UCSD-AML1 (cell line): ENCODE measurements at regions not wholly inside any gene's neighbourhood (a gene's known extent, or its start where the extent isn't known, plus 50 kb on each side); places are given as distances from the start of the nearest gene placed in this dataset.
A peak's percentile ranks its signal among the peaks of the same experiment; 100 is the strongest.
"Not testable (repeated sequence)": the region's sequence is repeated elsewhere in the genome, so short reads cannot be mapped to it uniquely, and the experiment has no call there.

Experiments
- DNase-seq: peaks from one replicate; lab custom pipeline; 2025; ENCODE audit not compliant: unreplicated experiment; lab: John Stamatoyannopoulos, UW

GRCh38 chr3:21979706-21980105, 228.7 kb upstream of the ZNF385D start:
- DNase-seq: no peak

DNA sequence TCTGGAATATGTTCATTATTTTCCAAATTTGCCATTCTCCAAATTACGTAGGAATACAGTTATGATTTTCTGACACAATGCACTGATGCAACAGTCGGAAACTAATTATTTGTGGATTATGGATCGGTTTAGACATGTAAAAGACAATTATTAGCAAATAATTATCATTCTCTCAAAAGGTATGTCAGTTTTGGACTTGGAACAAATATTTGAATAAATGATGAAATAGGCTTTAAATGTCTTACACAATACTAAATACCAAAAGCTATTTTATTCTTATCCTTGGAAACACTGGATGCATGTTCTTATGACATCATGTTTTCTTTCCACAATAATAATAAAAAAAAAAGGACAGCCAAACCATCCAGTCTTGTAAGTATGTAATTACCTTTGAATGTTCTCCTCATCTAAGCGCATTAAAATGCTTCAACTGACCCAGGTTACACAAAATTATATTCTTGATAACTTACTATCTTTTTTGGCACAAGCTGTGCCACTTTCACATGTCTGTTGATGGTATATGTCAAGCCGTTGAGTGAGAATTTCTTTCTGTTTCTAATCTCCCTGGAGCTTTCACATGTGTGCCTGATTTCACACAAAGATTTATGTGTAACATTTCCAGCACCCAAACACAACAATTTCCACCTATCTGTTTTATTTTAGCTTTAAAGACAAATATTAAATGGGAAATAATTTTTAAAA, 238.5 kb upstream of the ZNF385D start:
- DNase-seq: no peak

GRCh38 chr3:21991061-21991460, 240.1 kb upstream of the ZNF385D start:
- DNase-seq: no peak

- no peak for DNase-seq
Measured at GRCh38 chr3:21995079-21995607, 244.1 kb upstream of the ZNF385D start.

DNA sequence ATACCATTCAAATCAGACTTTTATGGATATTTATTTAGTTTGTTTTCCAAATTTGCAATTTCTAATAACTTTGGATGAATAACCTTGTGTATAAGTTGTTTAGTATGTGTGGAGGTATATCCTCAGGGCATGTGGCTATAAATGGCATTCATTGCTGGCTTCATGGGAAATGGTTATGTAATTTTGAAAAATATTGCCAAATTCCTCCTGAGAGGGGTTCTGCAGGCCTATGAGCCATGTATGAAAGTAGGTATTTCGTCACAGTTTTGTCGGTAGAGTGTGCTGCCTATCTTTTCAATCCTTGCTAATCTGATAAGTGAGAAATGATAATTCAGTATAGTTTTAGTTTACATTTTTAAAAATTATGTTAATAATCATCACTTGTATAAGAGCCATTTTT, 256.4 kb upstream of the ZNF385D start:
- no peak for DNase-seq

GRCh38 chr3:22010997-22011396, 260.0 kb upstream of the ZNF385D start:
- DNase-seq: no peak

DNA sequence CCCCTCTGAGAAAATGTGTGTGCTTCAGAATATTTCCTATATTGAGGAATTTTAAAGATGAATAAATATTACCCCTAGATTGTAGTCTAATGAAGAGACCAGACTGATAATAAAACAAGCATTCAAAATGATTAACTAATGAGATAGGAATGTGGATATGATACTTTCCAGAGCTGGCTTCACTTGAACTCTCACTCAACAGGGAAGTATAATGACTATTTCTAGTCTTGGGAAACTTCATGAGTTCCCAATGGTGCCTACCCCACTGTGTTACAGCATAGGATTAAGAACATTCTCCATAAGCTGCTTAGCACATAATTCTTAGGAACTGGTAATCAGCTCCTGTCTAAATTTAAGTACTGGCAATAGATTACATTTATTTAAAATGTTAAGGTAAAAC, 261.5 kb upstream of the ZNF385D start:
- no peak for DNase-seq

DNA sequence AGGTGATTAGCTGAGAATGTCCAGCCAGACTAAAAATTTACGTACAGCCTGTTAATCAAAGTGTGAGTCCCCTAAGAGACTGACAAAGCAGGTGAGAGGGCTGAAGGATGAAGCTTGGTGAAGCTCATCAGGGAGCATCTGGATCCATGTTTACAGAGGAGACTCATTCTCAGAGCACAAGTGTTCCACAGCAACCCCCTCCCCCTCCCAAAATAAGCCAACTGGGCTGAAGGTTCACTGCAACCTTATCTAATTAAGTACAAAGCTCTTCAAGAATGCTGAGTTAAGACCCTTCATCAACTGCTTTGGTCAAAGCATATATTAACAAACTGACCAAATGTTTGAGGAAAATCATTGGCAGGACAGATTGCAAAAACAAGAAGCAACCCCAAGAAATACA, 262.6 kb upstream of the ZNF385D start:
- DNase-seq: no peak

DNA sequence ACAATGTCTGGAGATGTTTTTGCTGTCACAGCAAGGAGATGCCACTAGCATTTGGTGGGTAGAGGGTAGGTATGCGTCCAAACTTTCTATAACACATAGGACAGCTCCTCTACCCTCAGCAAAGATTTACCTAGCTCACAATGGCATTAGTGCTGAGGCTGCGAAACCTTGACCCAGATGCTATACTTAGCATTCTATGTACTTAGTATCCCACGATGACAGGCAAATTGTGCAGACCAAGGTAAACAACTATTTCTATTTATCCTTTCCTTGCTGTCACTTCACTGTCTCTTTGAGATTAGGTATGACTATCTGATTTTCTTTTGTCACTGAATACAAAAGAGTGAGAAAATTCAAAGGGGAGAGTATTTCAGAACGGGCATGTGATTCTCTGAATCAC, 265.2 kb upstream of the ZNF385D start:
- DNase-seq: no peak

GRCh38 chr3:22024638-22025037, 273.6 kb upstream of the ZNF385D start:
- not testable (repeated sequence) for DNase-seq

DNA sequence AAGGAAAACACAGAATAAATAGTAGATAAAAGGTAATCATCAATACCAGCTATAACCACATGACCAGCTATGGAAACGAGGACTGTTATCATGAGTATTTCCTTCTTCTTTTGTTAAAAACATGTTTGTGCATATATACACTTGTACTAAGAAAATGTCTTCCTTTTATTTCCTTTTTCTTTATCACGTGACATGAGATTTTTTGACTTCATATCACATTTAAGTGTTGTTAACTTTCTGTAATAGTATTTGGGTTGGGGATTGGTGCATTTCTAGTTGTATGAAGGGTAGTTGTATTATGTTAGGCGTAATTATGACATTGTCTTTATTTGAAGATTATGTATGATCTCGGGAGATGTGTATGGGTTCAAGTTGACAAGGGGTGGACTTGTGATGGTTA, 278.5 kb upstream of the ZNF385D start:
- DNase-seq: no peak

DNA sequence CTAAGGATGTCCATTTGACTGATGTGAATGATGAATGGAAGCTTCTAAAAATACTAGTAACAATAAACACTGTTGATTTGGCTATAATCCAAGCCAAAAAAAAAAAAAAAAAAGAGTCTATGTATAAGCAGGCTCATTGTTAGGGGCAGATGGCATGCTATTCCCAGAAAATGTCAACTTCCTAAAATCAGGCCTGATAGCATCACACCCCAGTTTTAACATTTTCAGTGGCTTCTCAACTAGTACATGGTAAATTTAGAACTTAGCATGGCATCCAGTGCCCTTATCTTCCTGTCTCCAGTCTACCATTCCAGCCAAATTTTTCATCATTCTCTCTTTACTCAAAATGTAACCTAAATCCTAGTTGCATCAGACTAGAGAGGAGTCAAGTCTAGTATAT, 288.2 kb upstream of the ZNF385D start:
- DNase-seq: no peak

DNA sequence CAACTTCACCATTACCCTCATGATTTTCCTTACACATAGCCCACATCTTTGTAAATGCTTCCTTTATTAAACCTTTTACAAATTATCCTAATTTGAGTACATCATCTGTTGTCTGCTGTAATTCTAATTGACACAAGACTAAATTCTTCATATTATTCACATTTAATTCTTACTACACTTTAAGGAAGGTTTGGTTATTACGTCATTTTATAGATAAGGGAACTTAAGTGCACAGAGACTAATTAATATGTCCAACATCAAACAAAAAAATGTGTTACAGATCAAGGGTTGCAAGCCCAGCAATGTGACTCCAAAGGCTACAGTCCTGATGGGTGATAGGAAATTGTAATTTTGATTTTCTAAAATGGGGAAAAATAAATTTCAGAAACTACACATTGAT, 289.1 kb upstream of the ZNF385D start:
- no peak for DNase-seq

GRCh38 chr3:22045882-22046281, 294.9 kb upstream of the ZNF385D start:
- DNase-seq: no peak

DNA sequence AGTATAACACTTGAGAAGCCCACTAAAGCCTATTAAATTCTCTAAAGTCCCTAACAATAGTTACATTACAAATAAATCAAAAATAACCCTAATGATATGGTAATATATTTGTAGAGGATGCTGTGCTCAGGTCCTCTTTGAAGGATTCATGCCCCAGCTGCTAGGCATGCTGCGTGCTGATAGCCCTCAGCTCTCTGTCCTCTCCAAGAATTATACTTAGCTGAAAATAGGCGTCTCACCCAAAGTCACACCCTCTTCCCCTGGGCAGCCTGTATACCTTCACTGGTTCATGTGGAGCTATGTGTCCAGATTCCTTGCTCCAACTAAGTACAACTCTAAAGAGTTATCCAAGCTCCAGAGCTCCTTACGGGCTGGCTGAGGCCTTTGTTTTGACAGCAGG, 312.5 kb upstream of the ZNF385D start:
- DNase-seq: no peak

GRCh38 chr3:22068619-22069018, 317.6 kb upstream of the ZNF385D start:
- DNase-seq: no peak

- no peak for DNase-seq
Measured at GRCh38 chr3:22088204-22088603, 337.2 kb upstream of the ZNF385D start.

DNA sequence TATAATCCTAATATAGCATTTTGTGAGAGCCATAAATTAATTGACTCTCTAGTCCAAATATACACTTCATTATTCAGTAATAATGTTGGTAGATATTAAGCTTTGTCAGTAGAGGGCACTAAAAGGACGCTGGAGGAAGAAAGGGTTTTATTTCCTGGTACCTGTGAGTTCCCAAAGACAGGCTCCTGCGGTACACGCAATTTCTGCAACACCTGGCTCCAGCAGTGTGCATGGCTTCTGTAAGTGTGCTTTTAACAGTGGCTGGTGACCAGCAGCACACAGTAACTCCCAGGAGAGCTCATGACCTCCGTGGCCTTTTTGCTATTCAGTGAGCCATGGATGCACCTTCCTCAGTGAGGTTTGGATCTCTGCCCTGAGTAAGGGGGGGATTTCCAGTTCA, 338.3 kb upstream of the ZNF385D start:
- peak; percentile 15 for DNase-seq

DNA sequence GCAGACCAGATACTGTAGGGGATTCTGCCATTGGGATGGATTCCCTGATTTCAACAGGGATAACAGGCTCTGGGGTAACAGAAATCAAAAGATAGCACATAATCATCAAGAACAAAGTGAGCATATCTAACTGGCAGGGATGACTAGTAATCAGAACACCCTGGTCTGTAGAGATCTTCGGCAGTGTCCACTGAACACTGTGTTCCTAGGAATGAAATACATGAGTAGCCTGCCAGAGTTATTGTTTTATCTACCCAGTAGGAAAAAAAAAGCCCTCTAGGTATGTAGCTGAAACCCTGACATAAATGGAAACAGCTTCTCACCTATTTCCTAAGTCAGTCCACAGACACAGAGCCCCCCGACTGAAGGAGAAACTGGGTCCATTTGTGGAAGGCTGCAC, 340.3 kb upstream of the ZNF385D start:
- DNase-seq: no peak

DNA sequence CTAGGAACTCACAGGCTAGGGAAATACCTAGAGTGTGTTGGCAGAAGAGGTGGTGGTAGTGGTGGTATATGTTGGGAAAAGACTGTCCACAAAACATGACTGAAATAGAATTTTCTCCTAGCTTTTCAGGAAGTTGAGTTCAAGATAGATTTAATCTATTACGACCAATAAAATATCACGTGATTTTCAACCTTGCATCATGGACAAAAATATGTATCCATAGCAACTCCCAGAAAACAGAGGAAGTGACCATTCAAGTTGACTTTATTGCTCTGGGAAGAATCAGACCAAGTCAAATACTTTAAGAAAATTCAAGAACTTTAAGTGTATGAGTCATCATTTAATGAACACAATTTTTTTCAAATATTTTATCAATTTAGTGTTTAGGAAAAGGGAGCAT, 347.0 kb upstream of the ZNF385D start:
- DNase-seq: no peak

DNA sequence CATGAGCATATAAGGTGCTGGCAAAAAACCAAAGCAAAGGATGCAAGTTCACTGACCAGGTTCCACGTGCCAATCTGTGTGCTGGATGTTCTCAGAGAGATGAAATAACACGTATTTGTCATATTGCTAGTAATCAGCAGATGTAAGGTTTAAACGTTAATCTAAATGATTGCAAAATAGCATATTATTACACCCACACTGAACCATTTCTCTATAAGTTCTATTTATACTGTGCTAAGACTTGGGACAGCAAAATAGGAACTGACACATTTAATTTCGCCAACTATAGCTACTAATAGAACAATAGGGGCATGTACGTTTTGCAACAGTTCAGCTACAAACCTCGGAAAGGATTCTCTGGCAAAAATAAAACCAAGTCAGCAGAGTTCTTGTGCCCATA, 350.3 kb upstream of the ZNF385D start:
- no peak for DNase-seq

GRCh38 chr3:22101811-22102210, 350.8 kb upstream of the ZNF385D start:
- DNase-seq: no peak

- DNase-seq: no peak
Measured at GRCh38 chr3:22103423-22103822, 352.4 kb upstream of the ZNF385D start.
